ENCODE measurements at regions not wholly inside any gene's neighbourhood (a gene's known extent, or its start where the extent isn't known, plus 50 kb on each side); places are given as distances from the start of the nearest gene placed in this dataset.
"Not testable (repeated sequence)": the region's sequence is repeated elsewhere in the genome, so short reads cannot be mapped to it uniquely, and the experiment has no call there.

DNA sequence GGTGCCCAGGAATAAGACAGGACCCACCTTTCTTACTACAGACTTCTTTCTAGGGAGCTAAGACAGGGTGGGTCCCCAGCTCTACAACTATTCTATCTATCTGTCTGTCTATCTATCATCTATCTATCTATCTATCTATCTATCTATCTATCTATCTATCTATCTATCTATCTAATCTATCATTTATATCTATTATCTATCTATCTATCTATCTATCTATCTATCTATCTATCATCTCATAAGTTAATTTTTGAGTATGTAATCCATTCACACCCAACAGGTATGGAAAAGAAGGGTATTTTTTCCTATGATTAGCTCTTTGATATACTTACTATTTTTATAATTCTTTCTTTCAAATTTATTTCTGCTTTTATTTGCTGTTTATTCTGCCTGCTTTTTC lies 55.9 kb downstream of the BAMBI start:
- no peak for DNase-seq

DNA sequence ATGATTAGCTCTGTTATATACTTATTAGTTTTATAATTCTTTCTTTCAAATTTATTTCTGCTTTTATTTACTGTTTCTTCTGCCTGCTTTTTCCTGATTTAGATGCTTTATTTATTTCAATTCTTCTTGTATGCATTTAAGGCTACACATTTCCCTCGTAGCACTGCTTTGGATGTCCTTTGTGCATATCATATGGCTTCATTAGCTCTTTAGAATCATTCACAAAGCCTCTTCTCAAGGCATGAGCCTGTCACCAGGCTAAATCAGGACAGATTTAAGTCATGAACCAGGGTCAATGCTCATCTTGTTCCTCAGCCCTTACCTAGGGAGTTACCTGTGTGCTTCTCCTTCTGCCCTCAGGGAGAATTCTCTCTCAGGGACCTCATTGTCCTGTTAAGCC lies 56.3 kb downstream of the BAMBI start:
- DNase-seq = no peak

DNA sequence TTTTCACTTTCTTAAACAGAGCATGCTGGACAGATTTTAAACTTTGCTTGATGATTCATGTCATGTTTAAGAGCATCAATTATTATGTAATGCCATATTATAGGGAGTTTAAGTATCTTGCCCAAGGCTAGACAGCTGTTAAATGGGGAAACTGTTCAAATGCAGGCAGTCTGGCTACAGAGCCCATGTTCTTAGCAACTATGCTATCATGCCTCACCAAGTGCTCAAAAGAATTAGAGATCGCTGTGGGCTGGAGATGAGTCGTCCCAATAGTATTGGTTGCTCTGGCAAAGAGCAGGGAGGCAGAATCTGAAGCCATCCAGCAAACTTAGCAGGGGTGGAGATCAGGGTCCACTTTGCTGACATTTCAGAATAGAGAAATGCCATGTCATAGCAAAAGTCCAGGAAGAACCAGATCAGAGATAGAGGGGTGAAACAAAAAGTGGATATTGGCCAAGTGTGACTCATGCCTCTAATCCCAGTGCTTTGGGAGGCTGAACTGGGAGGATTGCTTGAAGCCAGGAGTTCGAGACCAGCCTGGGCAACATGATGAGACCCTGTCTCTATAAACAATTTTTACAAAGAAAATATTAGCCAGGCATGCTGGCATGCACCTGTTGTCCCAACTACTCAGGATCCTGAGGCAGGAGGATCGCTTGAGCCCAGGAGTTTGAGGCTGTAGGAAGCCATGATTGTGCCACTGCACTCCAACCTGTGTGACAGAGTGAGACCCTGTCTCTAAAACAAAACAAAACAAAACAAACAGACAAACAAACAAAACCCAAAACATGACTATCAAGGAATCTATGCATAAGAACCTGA lies 57.8 kb downstream of the BAMBI start:
- no peak for DNase-seq

DNA sequence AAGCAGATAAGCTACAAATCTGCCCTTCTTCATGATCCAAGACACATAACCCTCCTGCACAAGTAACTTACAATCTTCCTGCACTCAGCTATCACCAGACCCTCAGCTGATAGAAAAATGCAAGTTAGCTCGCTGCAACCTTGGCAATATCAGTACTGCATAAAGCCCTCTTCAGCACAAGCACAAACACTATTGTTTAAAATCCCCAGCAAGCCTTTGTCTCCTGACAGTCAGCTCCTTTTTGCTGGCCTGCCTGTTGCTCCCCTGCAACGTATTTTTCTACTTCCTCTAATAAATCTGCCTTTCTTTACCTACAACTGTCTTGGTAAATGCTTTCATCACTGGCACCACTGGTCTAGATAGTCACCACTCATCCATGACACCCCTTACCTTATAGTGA lies 59.8 kb downstream of the BAMBI start:
- DNase-seq = no peak

DNA sequence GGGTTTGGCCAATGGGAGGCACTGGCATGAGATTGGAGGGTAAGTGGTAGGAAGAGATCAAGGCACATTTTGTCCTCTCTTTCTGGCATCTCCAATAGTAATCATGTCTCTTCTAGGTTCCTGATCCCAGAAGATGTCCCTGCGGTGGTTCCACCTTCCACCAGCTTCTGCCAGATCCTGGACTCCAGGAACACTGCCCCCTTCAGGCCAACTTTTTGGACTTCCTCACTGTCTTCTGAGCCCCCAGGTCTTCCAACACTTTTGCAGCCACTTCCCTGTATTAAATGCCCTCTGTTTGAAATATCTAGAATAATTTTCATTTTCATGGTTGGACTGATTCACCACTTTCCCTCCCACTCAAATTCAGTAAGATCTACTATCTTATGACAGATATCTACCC lies 60.9 kb downstream of the BAMBI start:
- no peak for DNase-seq

DNA sequence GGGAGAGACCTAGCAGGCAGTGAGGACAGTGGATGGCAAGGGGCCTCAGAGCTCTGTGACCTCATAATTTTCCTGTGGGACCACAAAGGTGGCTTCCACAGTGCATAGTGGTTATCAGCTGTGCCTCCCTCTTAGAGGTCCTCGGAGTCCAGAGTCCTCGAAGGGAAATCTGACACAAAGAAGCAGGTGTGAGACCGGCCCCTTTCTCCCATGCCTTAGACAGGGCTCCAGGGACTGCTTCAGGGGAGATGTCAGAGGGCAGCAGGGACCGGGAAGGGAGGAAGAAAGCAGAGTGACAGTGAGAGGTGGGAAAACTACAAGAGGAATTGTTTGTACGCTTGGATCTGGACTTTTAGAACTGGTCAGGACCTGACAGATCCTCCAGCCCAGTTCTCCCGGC lies 66.3 kb downstream of the BAMBI start:
- no peak for DNase-seq

DNA sequence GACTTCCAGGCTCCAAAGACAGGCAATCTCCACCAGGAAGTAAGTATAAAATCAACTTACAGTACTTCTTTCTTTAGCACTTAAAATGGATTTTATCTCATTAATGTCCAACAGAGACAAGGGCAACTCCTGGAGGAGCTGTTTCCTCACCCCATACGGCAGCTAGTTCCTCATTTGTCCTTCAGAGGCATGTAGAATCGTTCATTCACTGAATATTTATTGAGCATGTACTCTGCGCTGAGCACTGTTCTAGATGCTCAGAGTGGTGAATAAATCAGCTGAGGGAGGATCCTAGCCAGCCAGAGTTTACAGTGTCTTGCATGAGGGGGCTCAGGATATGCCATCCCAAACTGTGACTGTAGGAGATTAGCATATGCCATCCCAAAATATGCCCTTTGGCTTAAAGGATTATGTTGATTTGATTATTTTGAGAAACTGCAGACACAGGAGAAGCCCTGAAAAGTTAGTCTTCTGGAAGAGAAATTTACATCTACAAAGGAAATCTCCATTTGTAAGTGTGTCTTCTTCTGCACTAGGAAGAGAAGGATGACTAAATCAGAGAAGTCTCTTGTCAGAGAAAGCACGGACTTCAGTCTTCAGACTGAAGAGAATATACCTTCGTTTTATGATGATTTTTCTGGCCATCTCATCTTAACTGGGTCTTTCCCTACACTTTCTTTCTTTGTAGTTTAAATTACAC lies 66.9 kb downstream of the BAMBI start:
- no peak for DNase-seq

DNA sequence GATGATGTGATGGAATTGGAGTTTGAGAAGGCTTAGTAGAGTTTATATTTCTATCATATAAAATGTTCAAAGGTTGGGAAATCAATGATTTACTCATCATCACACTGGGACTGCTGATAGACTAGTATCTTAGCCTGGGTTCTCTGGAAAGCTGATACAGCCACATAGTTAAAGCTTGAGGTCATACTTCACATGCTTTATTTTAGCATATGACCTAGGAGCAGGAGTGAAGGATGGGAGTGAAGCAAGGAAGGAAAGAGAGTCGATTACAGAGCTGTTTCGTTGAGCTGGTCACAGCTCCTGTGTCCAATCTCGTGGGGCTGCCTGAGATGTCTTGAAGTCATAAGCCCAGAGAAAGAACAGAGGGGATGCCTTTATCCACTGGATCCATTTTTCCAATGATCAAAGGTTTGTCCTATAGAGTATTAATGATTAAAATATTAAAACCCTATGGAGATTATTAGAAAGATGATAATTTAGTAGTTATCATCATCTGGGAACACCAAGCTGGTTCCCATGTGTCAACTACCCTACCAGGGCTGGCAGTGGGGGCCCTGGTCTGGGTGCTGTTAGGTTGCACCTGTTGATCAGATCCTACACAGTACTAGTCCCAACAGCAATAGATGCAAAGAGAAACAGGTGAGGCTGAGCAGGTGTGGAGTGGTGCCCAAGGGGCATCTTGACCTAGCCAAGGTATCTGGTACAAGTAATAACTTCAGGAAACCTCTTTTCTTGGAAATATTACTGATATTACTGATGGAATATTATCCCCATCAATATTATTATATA lies 77.8 kb downstream of the BAMBI start:
- DNase-seq = no peak

DNA sequence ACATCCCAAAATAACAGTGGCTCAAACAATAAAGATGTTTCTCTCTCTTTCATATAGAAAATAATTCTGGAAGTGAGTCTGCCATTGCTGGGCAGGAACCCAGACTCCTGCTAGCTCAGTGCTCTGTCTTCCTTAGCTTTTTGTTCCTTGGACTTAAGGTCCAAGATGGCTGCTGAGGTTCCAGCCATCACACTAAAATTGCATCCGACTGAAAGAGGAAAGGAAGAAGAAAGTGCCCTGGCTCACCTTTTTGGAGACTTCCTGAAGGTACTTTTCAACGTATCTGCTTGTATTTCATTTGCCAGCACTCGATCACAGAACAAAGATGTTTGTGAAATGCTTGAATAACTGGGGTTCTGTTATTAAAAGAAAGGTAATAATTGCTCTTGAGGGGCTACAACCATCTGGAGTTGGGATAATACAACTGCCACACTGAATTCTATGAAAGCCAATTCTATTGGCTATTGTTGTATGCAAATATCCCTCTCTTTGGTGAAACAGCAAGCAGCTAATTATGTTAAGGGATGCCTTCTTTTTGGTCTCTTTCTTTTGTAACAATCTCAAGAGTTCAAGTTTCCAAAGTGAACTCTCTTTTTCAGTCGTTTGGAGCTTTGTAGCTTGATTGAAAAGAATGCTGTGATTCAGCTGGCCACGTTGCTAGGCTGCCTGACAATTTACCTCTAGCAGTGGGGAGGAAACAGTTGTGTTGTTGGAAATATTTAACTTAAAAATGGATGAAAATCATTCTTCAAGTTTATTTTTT lies 83.9 kb downstream of the BAMBI start:
- DNase-seq = no peak

DNA sequence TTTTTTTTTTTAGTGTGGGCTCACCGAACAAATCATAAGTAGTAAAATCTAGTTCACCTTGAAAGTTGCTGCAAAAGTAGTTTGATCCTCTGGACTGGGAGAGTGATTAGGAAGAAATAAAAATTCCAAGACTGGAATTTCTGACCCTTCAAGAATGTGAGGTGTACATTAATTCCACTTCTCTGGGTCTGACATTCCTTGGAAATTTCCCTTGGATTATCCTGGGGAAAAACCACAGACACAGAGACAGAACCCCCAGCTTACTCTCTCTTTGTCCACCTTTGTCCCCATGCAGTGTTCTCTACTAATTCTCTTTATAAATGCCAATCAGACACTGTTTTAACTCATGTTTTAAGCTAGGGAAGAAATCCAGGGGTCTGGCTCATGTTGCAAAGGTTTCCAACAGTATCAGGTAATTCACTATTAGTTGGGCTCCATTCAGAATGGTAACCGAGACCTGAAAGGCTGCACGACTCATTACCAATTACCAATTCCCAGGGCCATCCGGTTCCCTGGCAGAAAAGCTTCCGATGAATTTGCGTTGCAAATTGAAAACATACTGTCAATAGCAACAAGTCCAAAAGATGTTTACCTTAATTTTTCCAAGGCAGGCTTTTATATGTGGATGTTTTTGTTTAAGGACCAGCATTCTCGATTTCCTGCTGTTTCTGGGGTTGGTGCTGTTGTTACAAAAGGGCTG lies 86.3 kb downstream of the BAMBI start:
- DNase-seq = no peak

DNA sequence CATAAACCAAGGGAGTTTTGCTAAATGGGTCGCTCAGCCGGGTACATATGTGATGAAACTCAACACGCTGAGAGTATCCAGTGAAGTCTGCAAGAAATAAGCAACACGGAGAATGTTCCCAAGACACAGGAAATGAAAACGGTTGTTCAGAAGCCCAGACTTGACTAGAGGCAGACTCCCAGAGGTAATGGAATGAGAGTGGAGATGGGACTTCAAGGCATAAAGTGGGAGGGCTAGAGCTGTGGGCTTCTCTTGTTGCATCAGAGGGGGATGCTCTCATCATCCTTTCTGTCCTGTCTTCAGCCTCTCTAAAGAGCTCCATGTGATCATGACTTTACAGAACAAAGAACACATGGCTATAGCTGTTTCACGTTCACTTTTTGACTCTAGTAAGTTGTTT lies 88.3 kb downstream of the BAMBI start:
- no peak for DNase-seq

DNA sequence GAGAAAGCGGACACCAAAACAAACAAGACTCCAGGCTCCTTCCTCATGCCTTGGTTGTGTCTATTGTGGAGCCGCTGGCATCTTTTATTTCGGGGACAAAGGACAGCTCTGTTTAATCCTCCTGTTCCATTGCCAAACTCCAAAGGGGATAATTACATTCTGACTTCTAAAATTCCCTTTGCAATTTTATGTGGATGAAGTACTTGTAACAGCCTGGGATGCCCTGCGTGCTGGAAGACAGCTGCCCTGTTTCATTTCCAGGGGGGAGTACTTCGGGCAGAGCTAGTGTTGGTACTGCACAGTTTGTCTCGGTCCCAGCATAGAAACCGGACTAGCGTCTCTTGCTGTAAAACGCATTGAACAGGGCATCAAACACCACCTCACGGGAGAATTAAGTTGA lies 90.9 kb downstream of the BAMBI start:
- no peak for DNase-seq

DNA sequence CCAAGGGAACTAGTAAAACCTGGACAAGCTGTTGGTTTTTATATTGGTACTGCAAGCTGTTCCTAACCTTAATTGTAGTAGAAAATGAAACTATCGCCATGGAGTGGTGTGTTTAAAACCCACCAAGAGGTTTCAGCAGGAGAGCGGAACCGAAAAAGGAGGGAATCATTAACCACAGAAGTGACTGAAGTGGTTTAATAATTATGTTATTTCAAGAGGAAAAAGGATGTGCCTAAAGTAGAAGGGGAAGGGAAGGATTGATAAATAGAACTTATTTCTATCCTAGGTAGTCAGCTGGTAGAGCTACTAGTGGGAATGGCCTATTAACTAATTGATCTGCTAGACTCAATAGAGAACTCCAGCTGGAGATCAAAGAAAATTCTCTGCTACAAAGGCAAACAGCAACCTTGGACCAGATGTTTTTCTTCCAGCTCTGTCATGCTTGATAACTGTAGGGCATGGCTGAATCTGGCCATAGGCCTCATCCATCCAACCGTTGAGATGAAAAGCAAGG lies 91.8 kb downstream of the BAMBI start:
- DNase-seq = no peak

DNA sequence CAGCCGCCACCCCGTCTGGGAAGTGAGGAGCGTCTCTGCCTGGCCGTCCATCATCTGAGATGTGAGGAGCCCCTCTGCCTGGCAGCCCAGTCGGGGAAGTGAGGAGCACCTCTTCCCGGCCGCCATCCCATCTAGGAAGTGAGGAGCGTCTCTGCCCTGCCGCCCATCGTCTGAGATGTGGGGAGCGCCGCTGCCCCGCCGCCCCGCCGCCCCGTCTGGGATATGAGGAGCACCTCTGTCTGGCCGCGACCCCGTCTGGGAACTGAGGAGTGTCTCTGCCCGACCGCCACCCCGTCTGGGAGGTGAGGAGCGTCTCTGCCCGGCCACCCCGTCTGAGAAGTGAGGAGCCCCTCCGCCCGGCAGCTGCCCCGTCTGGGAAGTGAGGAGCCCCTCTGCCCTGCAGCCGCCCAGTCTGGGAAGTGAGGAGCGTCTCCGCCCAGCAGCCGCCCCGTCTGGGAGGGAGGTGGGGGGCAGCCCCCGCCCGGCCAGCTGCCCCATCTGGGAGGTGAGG lies 94.3 kb downstream of the BAMBI start:
- DNase-seq = not testable (repeated sequence)

DNA sequence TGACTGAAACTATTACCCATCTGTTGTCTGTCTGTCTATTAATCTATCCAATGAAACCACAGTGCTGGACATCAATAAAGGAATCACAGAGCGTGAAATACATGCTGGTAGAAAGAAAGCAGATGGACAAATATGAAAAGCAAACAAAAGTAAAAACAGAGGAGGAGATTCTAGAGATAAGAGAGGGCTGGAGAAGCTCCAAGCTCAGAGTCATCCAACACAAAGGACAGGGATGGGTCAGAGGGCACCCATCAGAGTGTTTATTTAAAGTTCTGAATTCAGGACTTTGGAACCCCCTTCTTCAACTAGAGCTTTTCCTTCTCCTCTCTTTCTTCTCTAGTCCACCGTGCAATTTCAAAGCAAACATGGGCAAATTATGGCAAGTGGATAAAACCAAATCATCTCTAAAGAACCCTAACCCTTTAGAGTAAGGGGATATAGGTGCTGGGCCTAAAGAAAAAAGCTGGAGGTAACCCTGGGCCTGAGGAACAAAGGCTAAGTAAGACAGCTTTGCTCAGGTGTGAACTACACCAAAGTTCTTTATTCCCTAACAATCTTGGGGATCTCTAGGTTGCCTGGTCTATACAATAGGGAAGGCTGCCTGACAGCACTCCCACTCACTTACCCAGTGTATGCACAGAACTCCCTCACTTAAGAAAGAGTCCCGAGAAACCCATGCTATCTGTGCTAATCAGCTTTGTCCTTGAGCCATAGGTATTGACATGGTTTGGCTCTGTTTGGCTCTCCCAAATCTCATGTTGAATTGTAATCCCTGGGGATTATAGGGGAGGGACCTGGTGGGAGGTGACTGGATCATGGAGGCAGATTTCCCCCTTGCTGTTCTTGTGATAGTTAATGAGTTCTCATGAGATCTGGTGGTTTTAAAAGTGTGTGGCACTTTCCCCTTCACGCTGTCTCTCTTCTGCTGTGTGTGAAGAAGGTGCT lies 97.0 kb downstream of the BAMBI start:
- DNase-seq = no peak

DNA sequence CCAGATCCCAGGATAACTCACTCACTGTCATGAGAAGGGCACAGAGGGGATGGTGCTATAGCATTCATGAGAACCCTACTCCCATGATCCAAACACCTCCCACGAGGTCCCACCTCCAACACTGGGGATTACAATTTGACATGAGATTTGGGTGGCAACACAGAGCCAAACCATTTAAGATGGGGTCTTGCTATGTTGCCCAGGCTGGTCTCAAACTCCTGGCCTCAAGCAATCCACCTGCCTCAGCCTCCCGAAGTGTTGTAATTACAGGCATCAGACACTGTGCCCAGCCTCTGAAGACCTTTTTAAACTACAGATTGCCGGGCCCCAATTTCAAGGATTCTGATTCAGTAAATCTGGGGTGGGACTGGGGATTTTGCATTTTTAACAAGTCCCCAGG lies 98.5 kb downstream of the BAMBI start:
- DNase-seq = no peak

DNA sequence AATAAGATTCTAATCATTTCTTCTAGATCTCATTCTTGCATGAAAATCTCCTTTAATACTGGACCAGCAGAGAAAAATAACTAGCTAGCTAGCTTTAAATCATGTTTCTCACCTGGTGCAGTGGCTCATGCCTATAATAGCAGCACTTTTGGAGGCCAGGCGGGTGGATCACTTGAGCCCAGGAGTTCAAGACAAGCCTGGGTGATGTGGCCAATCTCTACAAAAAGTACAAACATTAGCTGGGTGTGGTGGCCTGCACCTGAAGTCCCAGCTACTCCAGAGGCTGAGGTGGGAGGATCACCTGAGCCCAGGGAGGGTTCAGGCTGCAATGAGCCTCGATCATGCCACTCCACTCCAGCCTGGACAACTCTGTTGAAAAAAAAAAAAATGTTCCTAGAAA lies 99.2 kb downstream of the BAMBI start:
- no peak for DNase-seq

DNA sequence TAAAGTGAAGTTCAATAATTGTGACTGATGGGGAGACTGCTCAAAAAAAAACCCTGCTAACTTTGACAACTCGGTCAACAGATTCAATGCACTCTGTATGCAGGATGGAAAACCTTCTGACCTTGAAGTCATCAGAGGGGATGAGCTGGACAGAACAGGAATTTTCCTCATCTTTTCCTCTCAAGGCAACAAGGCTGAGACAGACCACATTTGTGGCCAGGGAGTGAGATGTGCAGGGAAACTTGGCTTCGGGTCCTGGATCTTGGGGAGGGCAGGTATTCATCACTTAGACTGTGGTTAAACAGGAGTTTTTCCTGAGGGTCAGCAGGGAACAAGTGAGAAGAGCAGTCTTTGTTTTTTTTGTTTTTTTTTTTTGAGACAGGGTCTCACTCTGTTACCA lies 100.6 kb downstream of the BAMBI start:
- no peak for DNase-seq

DNA sequence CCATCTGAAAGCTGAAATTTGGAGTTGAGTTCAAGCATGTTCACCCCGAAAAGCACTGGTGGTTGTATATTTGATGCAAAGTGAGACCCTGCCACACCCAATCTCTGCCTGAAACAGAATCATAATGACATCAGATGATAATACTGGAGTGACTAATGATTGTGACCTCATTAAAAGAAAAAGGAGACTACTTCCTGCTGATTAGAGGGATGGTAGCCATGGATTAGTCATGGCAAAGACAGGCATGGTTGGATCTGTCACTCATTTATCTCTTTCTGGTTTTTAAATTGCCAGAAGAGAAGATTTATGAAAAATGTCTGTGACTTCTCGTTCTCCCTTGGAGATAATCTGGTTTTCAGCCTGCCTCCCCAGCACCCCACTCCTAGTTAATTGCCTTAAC lies 101.2 kb downstream of the BAMBI start:
- DNase-seq = no peak

DNA sequence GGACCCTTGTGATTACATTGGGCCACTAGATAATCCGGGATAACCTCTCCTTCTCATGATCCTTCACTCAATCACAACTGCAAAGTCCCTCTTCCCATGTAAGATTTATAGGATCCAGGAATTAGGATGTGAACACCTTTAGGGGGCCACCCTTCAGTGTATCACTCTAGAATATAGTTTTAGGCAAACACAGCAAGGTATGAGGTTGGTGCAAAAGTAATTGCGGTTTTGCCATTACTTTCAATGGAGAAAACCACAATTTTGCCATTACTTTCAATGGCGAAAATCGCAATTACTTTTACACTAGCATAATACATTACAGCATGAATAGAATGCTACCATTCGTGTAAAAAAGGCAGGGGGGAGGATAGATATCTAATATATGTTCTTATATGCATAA lies 104.0 kb downstream of the BAMBI start:
- DNase-seq = no peak

DNA sequence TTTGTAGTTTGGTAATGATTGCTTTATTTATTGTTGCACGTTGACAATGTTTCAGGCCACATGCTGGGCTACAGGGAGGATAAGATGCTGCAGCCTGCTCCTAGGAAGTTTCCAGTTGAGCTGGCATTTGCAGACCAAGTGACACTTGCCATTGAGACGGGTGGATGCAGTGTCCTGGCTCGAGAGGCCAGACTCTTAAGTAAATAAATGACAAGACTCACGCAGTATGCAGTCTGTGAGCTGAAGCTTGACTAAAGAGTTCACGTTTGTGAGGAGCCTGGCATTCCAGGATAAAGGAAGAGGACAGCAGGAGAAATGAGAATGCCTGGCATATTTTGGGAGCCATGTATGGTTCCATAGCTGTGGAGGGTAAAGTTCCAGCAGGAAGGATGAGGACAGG lies 105.8 kb downstream of the BAMBI start:
- DNase-seq = no peak
